Endothelial cell of umbilical vein (primary cell): ENCODE measurements at regions not wholly inside any gene's neighbourhood (a gene's known extent, or its start where the extent isn't known, plus 50 kb on each side); places are given as distances from the start of the nearest gene placed in this dataset.

Experiments used
- FOS ChIP-seq: IDR thresholded peaks from 2 replicates; pipeline ENCODE4 v1.6.1; 2011; ENCODE audit warnings: mild to moderate bottlenecking, low read length, moderate library complexity, borderline replicate concordance; ENCODE audit not compliant: insufficient read depth
- JUN ChIP-seq: IDR thresholded peaks from 2 replicates; pipeline ENCODE4 v1.6.1; 2011; ENCODE audit warnings: borderline replicate concordance, low read depth; ENCODE audit not compliant: insufficient read length, insufficient read depth
- POLR2A ChIP-seq: IDR thresholded peaks from 2 replicates; pipeline ENCODE4 v1.6.1; 2012; ENCODE audit warnings: low read depth, mild to moderate bottlenecking, control low read depth, low read length
- POLR2AphosphoS5 ChIP-seq: IDR thresholded peaks from 2 replicates; pipeline ENCODE4 v1.6.1; 2012; ENCODE audit warnings: low read depth, mild to moderate bottlenecking, control low read depth, low read length, moderate library complexity; ENCODE audit not compliant: insufficient read depth
- TF ChIP-seq, protein P1 (sequence below), 2 donors: IDR thresholded peaks; 1 replicate in 1 of 2; 2 replicates in 1 of 2; pipeline ENCODE4 v1.5.1; 2011; ENCODE audit warnings: low read length in 2 of 2, mild to moderate bottlenecking in 2 of 2, moderate library complexity in 2 of 2, control low read depth in 1 of 2, inconsistent platforms in 1 of 2, low read depth in 1 of 2; ENCODE audit not compliant: insufficient read depth in 1 of 2; ENCODE audit errors: extremely low read depth in 1 of 2
- TF ChIP-seq, protein P2 (sequence below): IDR thresholded peaks from 2 replicates; pipeline ENCODE4 v1.6.1; 2011; ENCODE audit not compliant: insufficient read depth, insufficient read length

DNA sequence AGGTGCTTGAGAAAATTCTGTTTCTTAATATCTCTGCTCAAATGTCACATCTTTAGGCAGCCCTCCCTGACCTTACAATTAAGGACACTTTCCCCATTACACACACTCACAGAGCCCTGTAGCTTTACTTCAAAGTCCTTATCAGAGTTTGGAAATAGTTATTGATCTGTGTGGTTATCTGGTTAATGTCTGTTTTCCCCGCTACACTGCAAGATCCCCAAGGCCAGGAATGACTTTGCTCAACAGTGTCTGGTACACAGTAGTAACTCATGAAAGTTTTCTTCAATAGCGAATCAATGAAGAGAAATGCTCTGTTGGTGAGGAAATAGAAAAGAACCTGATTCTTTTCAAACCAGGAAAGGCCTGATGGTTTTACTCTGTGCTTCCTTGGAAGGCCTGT lies 554.4 kb downstream of the REEP3 start:
- TF ChIP-seq, protein P1, sequence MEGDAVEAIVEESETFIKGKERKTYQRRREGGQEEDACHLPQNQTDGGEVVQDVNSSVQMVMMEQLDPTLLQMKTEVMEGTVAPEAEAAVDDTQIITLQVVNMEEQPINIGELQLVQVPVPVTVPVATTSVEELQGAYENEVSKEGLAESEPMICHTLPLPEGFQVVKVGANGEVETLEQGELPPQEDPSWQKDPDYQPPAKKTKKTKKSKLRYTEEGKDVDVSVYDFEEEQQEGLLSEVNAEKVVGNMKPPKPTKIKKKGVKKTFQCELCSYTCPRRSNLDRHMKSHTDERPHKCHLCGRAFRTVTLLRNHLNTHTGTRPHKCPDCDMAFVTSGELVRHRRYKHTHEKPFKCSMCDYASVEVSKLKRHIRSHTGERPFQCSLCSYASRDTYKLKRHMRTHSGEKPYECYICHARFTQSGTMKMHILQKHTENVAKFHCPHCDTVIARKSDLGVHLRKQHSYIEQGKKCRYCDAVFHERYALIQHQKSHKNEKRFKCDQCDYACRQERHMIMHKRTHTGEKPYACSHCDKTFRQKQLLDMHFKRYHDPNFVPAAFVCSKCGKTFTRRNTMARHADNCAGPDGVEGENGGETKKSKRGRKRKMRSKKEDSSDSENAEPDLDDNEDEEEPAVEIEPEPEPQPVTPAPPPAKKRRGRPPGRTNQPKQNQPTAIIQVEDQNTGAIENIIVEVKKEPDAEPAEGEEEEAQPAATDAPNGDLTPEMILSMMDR (IDR thresholded peaks at IDR 0.05; ENCODE audit: extremely low read depth in 1 of 2, insufficient read depth in 1 of 2, low read depth in 1 of 2, low read length in 2 of 2) = no peak
- TF ChIP-seq POLR2A (no peak), POLR2AphosphoS5 (no peak), FOS (no peak), JUN (no peak)
- TF ChIP-seq, protein P2, sequence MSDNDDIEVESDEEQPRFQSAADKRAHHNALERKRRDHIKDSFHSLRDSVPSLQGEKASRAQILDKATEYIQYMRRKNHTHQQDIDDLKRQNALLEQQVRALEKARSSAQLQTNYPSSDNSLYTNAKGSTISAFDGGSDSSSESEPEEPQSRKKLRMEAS = no peak
